K562 (cell line): ENCODE measurements at regions not wholly inside any gene's neighbourhood (a gene's known extent, or its start where the extent isn't known, plus 50 kb on each side); places are given as distances from the start of the nearest gene placed in this dataset.

Experiments used
- ATAC-seq: fragments of 200-7000 bp; cut with Tn5 transposase; 3 replicates; pipeline ENCODE4 v1.9.1; 2020; ENCODE audit warnings: moderate library complexity
- BruUV-seq: library from RNA; stranded (reverse); fragments of 400-500 nt; replicated peaks from 2 replicates; lab custom pipeline; 2021; lab: Mats Ljungman, UMichigan
- CTCF ChIA-PET: fragments of 300-600 bp; formaldehyde crosslinking; extraction: SDS; loops from one replicate; lab custom pipeline; 2021; ENCODE audit warnings: low intra/inter-chr PET ratio; lab: Yijun Ruan, JAX
- POLR2A ChIA-PET: fragments of 300-600, 350-650 bp; sonication (Branson Sonifier 250); formaldehyde crosslinking; extraction: SDS; loops from one replicate; lab custom pipeline; 2021; ENCODE audit warnings: antibody characterized with exemption, inconsistent platforms; lab: Yijun Ruan, JAX
- DNase-seq, 4 experiments: peaks; one replicate each; pipeline versions ENCODE4 v3.0.0 to v3.0.0-alpha.2; 2011 to 2018; ENCODE audit warnings: low spot score in 3 of 4, mixed read lengths in 3 of 4; ENCODE audit errors: extremely low read depth in 1 of 4
- FAIRE-seq: peaks from 2 replicates; lab custom pipeline; 2011; peaks lifted over from hg19 to GRCh38; lab: Jason Lieb, UNC
- H2AFZ ChIP-seq: 2 replicates; pipeline ENCODE4 v1.6.0; 2011; ENCODE audit warnings: low read depth, low read length, control low read depth, inconsistent platforms
- H3K27ac ChIP-seq: fragments of 200-600 bp; 3 replicates; pipeline ENCODE4 v1.8.0; 2011; ENCODE audit warnings: low read depth, mild to moderate bottlenecking, control low read depth, inconsistent platforms, low read length, moderate library complexity, mixed read lengths; ENCODE audit errors: extremely low read depth
- H3K27me3 ChIP-seq, 2 experiments: fragments of 300-600 bp in 1 of 2; 2 replicates in 1 of 2; 3 replicates in 1 of 2; pipeline versions ENCODE4 v1.6.0 to v1.8.0; 2011; ENCODE audit warnings: inconsistent platforms in 2 of 2, low read length in 2 of 2, mild to moderate bottlenecking in 1 of 2, mixed read lengths in 1 of 2, moderate library complexity in 1 of 2; ENCODE audit not compliant: control insufficient read depth in 2 of 2, insufficient read depth in 2 of 2
- H3K36me3 ChIP-seq: fragments of 300-600 bp; 3 replicates; pipeline ENCODE4 v1.8.0; 2011; ENCODE audit warnings: mild to moderate bottlenecking, low read length, inconsistent platforms; ENCODE audit not compliant: control insufficient read depth, insufficient read depth
- H3K4me1 ChIP-seq, 2 experiments: fragments of 200-600 bp in 1 of 2; replicated peaks in 1 of 2; 2 replicates in 1 of 2; 3 replicates in 1 of 2; pipeline versions ENCODE4 v1.5.1 to v1.8.0; 2011; ENCODE audit warnings: inconsistent platforms in 2 of 2, low read length in 2 of 2, mild to moderate bottlenecking in 1 of 2, mixed read lengths in 1 of 2, moderate library complexity in 1 of 2; ENCODE audit not compliant: control insufficient read depth in 2 of 2, insufficient read depth in 2 of 2
- H3K4me2 ChIP-seq: 2 replicates; pipeline ENCODE4 v1.6.1; 2011; ENCODE audit warnings: low read length, control low read depth, inconsistent platforms, mixed read lengths; ENCODE audit not compliant: insufficient read depth
- H3K4me3 ChIP-seq: fragments of 200-600 bp; sonication (generic), shearing (Covaris generic); 2 replicates; pipeline ENCODE4 v1.5.1; 2016; ENCODE audit warnings: control low read depth, inconsistent platforms
- H3K79me2 ChIP-seq: fragments of 200-600 bp; 3 replicates; pipeline ENCODE4 v1.8.0; 2011; ENCODE audit warnings: low read length, inconsistent platforms; ENCODE audit not compliant: control insufficient read depth, insufficient read depth
- H3K9ac ChIP-seq, 2 experiments: 2 replicates each; pipeline versions ENCODE4 v1.6.0 to v1.6.1; 2011; ENCODE audit warnings: low read depth in 2 of 2, low read length in 2 of 2, control low read depth in 1 of 2, inconsistent platforms in 1 of 2, mild to moderate bottlenecking in 1 of 2, mixed read lengths in 1 of 2; ENCODE audit not compliant: insufficient read depth in 1 of 2
- H3K9me1 ChIP-seq: one replicate; pipeline ENCODE4 v1.6.0; 2011; ENCODE audit warnings: inconsistent platforms, mild to moderate bottlenecking, low read length, moderate library complexity; ENCODE audit not compliant: control insufficient read depth, insufficient read depth
- H3K9me3 ChIP-seq: replicated peaks from 2 replicates; pipeline ENCODE4 v1.5.1; 2011; ENCODE audit warnings: low read depth, low read length, inconsistent platforms; ENCODE audit not compliant: control insufficient read depth, insufficient read depth
- H4K20me1 ChIP-seq: replicated peaks from 2 replicates; pipeline ENCODE4 v1.6.1; 2011; ENCODE audit warnings: low read length, inconsistent platforms, mixed read lengths; ENCODE audit not compliant: control insufficient read depth, insufficient read depth
- ILF3 ChIP-seq: fragments of 450-650 bp; IDR thresholded peaks from 2 replicates; pipeline ENCODE4 v1.6.1; 2018; ENCODE audit warnings: antibody characterized with exemption, mild to moderate bottlenecking, moderate library complexity, borderline replicate concordance
- MYC ChIP-seq, 2 experiments: fragments of 250-450 bp in 1 of 2; sonication (Bioruptor Pico) in 1 of 2; IDR thresholded peaks; 2 replicates each; pipeline versions ENCODE4 v1.5.1 to v1.6.1; 2012 to 2021; ENCODE audit warnings: low read depth in 2 of 2, borderline replicate concordance in 1 of 2, improper control_type of control experiment in 1 of 2, low read length in 1 of 2, mild to moderate bottlenecking in 1 of 2, moderate library complexity in 1 of 2
- PHF21A ChIP-seq: fragments of 450-650 bp; IDR thresholded peaks from 2 replicates; pipeline ENCODE4 v1.6.1; 2017; ENCODE audit warnings: low read depth, borderline replicate concordance
- ZNF431 ChIP-seq: sonication (generic); formaldehyde crosslinking; IDR thresholded peaks from 2 replicates; pipeline ENCODE4 v1.8.0; 2022; ENCODE audit warnings: mild to moderate bottlenecking, missing genetic modification reagents
- WGBS: fragments of 100-300 bp; shearing (Covaris generic); methylation state at CpG from one replicate; pipeline ENCODE4 v1.1.6; 2016; ENCODE audit warnings: low coverage, mixed read lengths; ENCODE audit not compliant: insufficient coverage; ENCODE audit errors: missing lambda C conversion rate; 5-methylcytosine and 5-hydroxymethylcytosine counted together
- in situ Hi-C: fragments of 300-500 bp; cut with MboI; formaldehyde crosslinking; loops from 4 replicates; pipeline ENCODE4 v1.15.0; 2018; ENCODE audit warnings: inconsistent platforms, mixed read lengths
- intact Hi-C: fragments of 100-400 bp; cut with micrococcal nuclease; formaldehyde crosslinking; loops from 2 replicates; pipeline ENCODE4 v1.14.2; 2022
- TF ChIP-seq, protein P1 (sequence below): fragments of 450-650 bp; IDR thresholded peaks from 2 replicates; pipeline ENCODE4 v1.6.1; 2016; ENCODE audit warnings: missing biosample characterization, missing genetic modification characterization
- TF ChIP-seq, protein P2 (sequence below): fragments of 450-650 bp; formaldehyde crosslinking; IDR thresholded peaks from 2 replicates; pipeline ENCODE4 v1.4.0; 2020; ENCODE audit warnings: mild to moderate bottlenecking

DNA sequence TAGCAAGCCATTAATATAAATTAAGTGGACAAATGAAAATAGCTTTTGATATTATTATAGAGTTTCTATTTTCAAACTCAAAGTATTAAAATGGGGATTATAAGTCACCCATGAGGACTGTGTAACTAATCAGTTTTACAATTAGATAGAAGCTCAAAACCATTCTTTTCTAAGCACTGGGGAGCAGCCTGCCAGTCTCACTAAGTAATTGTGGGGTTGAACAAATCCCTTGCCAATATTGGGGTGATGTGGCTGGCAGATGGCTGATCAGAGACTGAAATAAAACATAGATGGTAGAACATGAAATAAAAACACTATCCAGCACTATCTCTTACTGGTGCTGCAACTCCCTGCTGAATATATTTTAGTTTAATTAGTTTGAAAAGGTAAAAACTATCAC is 353.2 kb downstream of the FLRT2 start:
- Histone ChIP-seq H3K27me3 (no peaks in the 10 kb centered on the region), H3K27ac (no peak overlapping the region), H3K9ac (no peak overlapping the region), H3K4me1 (no peaks in the 10 kb centered on the region), H3K36me3 (no peaks in the 10 kb centered on the region), H3K4me3 (no peak overlapping the region), H4K20me1 (no peaks in the 10 kb centered on the region), H3K9me3 (0 out of 2 replicates have a peak, but pooled peaks cover 2% of the 10 kb centered on the region), H3K79me2 (no peaks in the 10 kb centered on the region), H3K4me2 (no peak overlapping the region), H3K9me1 (no peaks in the 10 kb centered on the region), H2AFZ (no peak overlapping the region)
- ChIA-PET POLR2A (no interaction called here), CTCF (no interaction called here)
- DNase-seq (no peak), FAIRE-seq (no peak), ATAC-seq (no peak)
- intact Hi-C loops = no loop called here
- in situ Hi-C loops = no loop called here
- TF ChIP-seq, protein P1, sequence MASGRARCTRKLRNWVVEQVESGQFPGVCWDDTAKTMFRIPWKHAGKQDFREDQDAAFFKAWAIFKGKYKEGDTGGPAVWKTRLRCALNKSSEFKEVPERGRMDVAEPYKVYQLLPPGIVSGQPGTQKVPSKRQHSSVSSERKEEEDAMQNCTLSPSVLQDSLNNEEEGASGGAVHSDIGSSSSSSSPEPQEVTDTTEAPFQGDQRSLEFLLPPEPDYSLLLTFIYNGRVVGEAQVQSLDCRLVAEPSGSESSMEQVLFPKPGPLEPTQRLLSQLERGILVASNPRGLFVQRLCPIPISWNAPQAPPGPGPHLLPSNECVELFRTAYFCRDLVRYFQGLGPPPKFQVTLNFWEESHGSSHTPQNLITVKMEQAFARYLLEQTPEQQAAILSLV (tag) = no peak
- TF ChIP-seq MYC (IDR thresholded peaks at IDR 0.05; ENCODE audit: low read depth, low read length) = no peak
- TF ChIP-seq MYC (CRISPR knock-in tag; IDR thresholded peaks at IDR 0.05; ENCODE audit: borderline replicate concordance, low read depth) = no peak
- TF ChIP-seq PHF21A = no peak
- no TSS peak for BruUV-seq

DNA sequence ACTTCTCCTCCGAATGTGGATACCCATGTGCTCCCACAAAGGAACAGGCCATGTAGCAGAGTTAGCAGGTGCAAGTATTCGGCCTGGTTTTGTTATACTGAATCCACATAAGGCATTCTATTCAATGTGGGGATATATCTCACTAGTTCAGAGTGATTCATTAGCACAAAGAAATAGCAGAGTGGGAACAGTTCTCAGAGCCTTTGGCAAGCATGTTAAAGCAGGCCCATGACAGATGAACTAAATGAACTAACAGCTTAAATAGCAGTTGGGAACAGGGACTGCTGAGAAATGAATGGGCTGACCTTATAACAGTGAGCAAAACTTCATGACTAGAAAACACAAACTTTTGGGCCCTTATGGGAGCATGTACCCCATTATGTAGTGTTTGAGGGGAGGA is 352.0 kb downstream of the FLRT2 start:
- FAIRE-seq = no peak
- Histone ChIP-seq H3K9me3 (0 out of 2 replicates have a peak, but pooled peaks cover 2% of the 10 kb centered on the region), H3K36me3 (no peaks in the 10 kb centered on the region), H3K4me2 (no peak overlapping the region), H2AFZ (no peak overlapping the region), H3K4me1 (no peaks in the 10 kb centered on the region), H3K27ac (no peak overlapping the region), H3K27me3 (no peaks in the 10 kb centered on the region), H3K79me2 (no peaks in the 10 kb centered on the region), H4K20me1 (no peaks in the 10 kb centered on the region), H3K4me3 (no peak overlapping the region), H3K9me1 (no peaks in the 10 kb centered on the region), H3K9ac (no peak overlapping the region)
- intact Hi-C loops (no loop called here), in situ Hi-C loops (no loop called here)
- ChIA-PET POLR2A (no interaction called here), CTCF (no interaction called here)
- BruUV-seq = no TSS peak
- no peak for ATAC-seq
- TF ChIP-seq ZNF431 (CRISPR knock-in tag) = no peak
- no peak for TF ChIP-seq ILF3
- TF ChIP-seq, protein P2, sequence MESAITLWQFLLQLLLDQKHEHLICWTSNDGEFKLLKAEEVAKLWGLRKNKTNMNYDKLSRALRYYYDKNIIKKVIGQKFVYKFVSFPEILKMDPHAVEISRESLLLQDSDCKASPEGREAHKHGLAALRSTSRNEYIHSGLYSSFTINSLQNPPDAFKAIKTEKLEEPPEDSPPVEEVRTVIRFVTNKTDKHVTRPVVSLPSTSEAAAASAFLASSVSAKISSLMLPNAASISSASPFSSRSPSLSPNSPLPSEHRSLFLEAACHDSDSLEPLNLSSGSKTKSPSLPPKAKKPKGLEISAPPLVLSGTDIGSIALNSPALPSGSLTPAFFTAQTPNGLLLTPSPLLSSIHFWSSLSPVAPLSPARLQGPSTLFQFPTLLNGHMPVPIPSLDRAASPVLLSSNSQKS = no peak
- no peak for DNase-seq
- 0% methylated on average over 2 of the region's 2 CpGs for WGBS
